Activated T-helper 1 cell treated with anti-CD3 and anti-CD28 coated beads, Interleukin-12 subunit alpha, Interleukin-12 subunit beta, Interleukin-2, Interleukin-4 antibody, amounts not matched to agents 30 ng/mL and 10 ng/mL and 1 ng/mL, durations not matched to agents 14 hours and 24 hours and 36 hours (primary cell): ENCODE measurements at regions not wholly inside any gene's neighbourhood (a gene's known extent, or its start where the extent isn't known, plus 50 kb on each side); places are given as distances from the start of the nearest gene placed in this dataset.
"Not testable (repeated sequence)": the region's sequence is repeated elsewhere in the genome, so short reads cannot be mapped to it uniquely, and the experiment has no call there.

Experiments
- DNase-seq: peaks from one replicate; pipeline ENCODE4 v3.0.0; 2021; ENCODE audit warnings: low spot score
- H3K27ac Mint-ChIP-seq: one replicate; pipeline ENCODE4 v1.8.0; 2021; ENCODE audit warnings: mild to moderate bottlenecking, mixed read lengths
- H3K27me3 Mint-ChIP-seq: one replicate; pipeline ENCODE4 v1.8.0; 2022; ENCODE audit warnings: mild to moderate bottlenecking, moderate library complexity, mixed read lengths; ENCODE audit not compliant: insufficient read depth
- H3K36me3 Mint-ChIP-seq: one replicate; pipeline ENCODE4 v1.8.0; 2021; ENCODE audit warnings: low read depth, mixed read lengths
- H3K4me1 Mint-ChIP-seq: one replicate; pipeline ENCODE4 v1.8.0; 2021; ENCODE audit warnings: low read depth, mixed read lengths
- H3K4me3 Mint-ChIP-seq: one replicate; pipeline ENCODE4 v1.8.0; 2021; ENCODE audit warnings: mild to moderate bottlenecking, moderate library complexity, mixed read lengths
- H3K9me3 Mint-ChIP-seq: one replicate; pipeline ENCODE4 v1.8.0; 2021; ENCODE audit warnings: mixed read lengths
- intact Hi-C: fragments of 100-400 bp; cut with micrococcal nuclease; formaldehyde crosslinking; loops from one replicate; pipeline ENCODE4 v1.15.1; 2024

- no peak for DNase-seq
- Mint-ChIP-seq H3K27me3 (no peaks in the 10 kb centered on the region), H3K4me1 (no peaks in the 10 kb centered on the region), H3K9me3 (no peaks in the 10 kb centered on the region), H3K4me3 (no peak overlapping the region), H3K36me3 (no peaks in the 10 kb centered on the region), H3K27ac (no peak overlapping the region)
- intact Hi-C loops = no loop called here
Measured at GRCh38 chr5:9833871-9834270, 203.7 kb upstream of the TAS2R1 start.

- no peak overlapping the region for H3K4me3 Mint-ChIP-seq
- no peak for DNase-seq
- no peaks in the 10 kb centered on the region for H3K4me1 Mint-ChIP-seq
- no peaks in the 10 kb centered on the region for H3K27me3 Mint-ChIP-seq
- intact Hi-C loops = no loop called here
- no peak overlapping the region for H3K27ac Mint-ChIP-seq
- no peaks in the 10 kb centered on the region for H3K36me3 Mint-ChIP-seq
- no peaks in the 10 kb centered on the region for H3K9me3 Mint-ChIP-seq
Measured at GRCh38 chr5:9832921-9833320, 202.8 kb upstream of the TAS2R1 start.

- Mint-ChIP-seq H3K9me3 (no peaks in the 10 kb centered on the region), H3K27me3 (no peaks in the 10 kb centered on the region), H3K36me3 (no peaks in the 10 kb centered on the region), H3K4me3 (no peak overlapping the region), H3K27ac (no peak overlapping the region), H3K4me1 (no peaks in the 10 kb centered on the region)
- no peak for DNase-seq
- intact Hi-C loops = no loop called here
Measured at GRCh38 chr5:9831823-9832222, 201.7 kb upstream of the TAS2R1 start.

GRCh38 chr5:9830184-9830583, 200.0 kb upstream of the TAS2R1 start:
- Mint-ChIP-seq H3K27ac (no peak overlapping the region), H3K9me3 (no peaks in the 10 kb centered on the region), H3K36me3 (no peaks in the 10 kb centered on the region), H3K4me3 (no peak overlapping the region), H3K27me3 (no peaks in the 10 kb centered on the region), H3K4me1 (no peaks in the 10 kb centered on the region)
- intact Hi-C loops = no loop called here
- no peak for DNase-seq

DNA sequence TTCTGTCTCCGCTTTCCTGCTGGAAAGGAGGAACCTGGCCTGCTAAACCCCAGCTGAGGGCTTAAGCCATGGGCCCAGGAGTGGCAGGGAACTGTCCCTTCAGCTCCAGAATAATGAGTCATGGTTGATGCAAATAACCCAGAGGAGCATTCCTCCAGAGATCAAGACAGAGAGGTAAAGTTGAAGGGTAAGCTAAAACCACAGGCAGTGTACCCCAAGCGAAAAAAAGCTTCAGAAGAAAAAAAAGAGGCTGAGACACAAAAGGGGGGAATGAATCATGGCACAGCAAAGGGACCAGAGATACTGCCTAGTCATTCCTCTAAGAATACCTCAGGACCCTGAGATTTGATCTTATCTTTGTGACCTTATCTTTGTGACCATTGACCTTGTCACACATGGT, 199.5 kb upstream of the TAS2R1 start:
- no peak for DNase-seq
- no peaks in the 10 kb centered on the region for H3K27me3 Mint-ChIP-seq
- intact Hi-C loops = no loop called here
- H3K4me3 Mint-ChIP-seq = no peak overlapping the region
- no peaks in the 10 kb centered on the region for H3K36me3 Mint-ChIP-seq
- H3K27ac Mint-ChIP-seq = no peak overlapping the region
- H3K9me3 Mint-ChIP-seq = no peaks in the 10 kb centered on the region
- no peaks in the 10 kb centered on the region for H3K4me1 Mint-ChIP-seq

GRCh38 chr5:9820691-9821449, 190.7 kb upstream of the TAS2R1 start:
- Mint-ChIP-seq H3K4me3 (no peak overlapping the region), H3K9me3 (no peaks in the 10 kb centered on the region), H3K4me1 (no peaks in the 10 kb centered on the region), H3K27ac (no peak overlapping the region), H3K36me3 (no peaks in the 10 kb centered on the region), H3K27me3 (no peaks in the 10 kb centered on the region)
- intact Hi-C loops = no loop called here
- no peak for DNase-seq

DNA sequence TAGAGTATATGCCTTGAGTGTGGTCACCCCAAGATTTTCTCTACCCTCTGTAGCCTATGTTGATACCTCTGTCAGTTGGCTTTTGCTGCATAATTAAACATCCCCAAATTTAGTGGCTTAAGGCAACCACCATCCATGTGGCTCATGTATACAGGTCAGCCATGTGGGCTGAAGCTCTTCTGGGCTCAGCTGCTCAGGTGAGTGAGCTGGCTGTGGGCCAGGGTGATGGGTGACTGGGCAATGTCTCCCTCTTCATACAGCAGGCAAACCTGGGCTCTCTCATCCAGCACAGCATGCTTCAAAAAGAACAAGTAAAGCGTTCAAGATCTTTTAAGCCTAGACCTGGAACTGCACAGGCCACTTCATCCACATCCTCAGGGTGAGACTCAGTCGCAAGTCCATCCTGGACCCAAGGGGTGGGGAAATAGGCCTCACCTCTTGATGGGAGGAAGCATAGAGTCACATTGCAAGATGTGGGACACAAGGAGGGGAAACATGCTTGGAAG, 188.2 kb upstream of the TAS2R1 start:
- no peak overlapping the region for H3K4me3 Mint-ChIP-seq
- intact Hi-C loops = no loop called here

DNA sequence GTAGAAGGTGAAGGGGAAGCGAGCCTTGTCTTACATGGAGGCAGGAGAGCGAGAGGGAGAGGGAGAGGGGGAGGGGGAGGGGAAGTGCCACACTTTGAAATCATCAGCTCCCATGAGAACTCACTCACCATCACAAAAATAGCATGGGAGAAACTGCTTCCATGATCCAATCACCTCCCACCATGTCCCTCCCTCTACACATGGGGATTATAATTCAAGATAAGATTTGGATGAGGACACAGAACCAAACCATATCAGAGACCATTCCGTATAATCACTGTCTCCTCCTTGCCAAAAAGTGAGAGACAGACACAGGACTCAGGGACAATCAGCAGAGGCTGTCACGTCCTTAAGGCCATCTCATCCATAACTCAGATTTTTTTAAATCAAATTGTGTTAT, 187.7 kb upstream of the TAS2R1 start:
- no peak for DNase-seq
- H3K36me3 Mint-ChIP-seq = no peaks in the 10 kb centered on the region
- intact Hi-C loops = no loop called here
- H3K4me1 Mint-ChIP-seq = no peaks in the 10 kb centered on the region
- no peak overlapping the region for H3K4me3 Mint-ChIP-seq
- H3K9me3 Mint-ChIP-seq = no peaks in the 10 kb centered on the region
- no peaks in the 10 kb centered on the region for H3K27me3 Mint-ChIP-seq
- H3K27ac Mint-ChIP-seq = no peak overlapping the region

More for the DNA sequence above, 188.2 kb upstream of the TAS2R1 start:
- Mint-ChIP-seq H3K9me3 (no peaks in the 10 kb centered on the region), H3K27ac (no peak overlapping the region), H3K4me1 (no peaks in the 10 kb centered on the region), H3K27me3 (no peaks in the 10 kb centered on the region), H3K36me3 (no peaks in the 10 kb centered on the region)
- DNase-seq = no peak

GRCh38 chr5:9815051-9815450, 184.9 kb upstream of the TAS2R1 start:
- Mint-ChIP-seq H3K36me3 (no peaks in the 10 kb centered on the region), H3K9me3 (no peaks in the 10 kb centered on the region), H3K4me3 (no peak overlapping the region), H3K27ac (no peak overlapping the region), H3K27me3 (no peaks in the 10 kb centered on the region), H3K4me1 (no peaks in the 10 kb centered on the region)
- intact Hi-C loops = no loop called here
- no peak for DNase-seq

DNA sequence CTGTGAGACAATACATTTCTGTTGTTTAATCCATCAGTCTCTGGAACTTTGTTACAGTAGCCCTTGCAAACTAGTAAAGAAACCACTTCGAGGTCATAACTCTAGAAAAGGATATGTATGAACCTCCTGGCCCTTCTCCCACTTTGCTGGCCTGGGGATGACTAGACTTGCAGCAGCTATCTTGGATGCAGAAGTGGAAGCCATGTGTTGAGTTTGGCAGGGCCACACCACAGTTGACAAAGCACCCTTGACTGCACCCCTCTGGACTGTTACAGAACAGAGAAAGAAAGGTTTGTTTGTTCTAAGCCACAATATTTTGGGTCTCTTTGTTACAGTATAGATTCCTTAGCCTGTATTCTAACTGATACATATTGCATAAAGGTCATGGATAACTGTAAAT, 183.2 kb upstream of the TAS2R1 start:
- H3K4me3 Mint-ChIP-seq = no peak overlapping the region
- H3K27ac Mint-ChIP-seq = no peak overlapping the region
- no peaks in the 10 kb centered on the region for H3K4me1 Mint-ChIP-seq
- H3K9me3 Mint-ChIP-seq = no peaks in the 10 kb centered on the region
- intact Hi-C loops = no loop called here
- no peaks in the 10 kb centered on the region for H3K27me3 Mint-ChIP-seq
- no peaks in the 10 kb centered on the region for H3K36me3 Mint-ChIP-seq
- DNase-seq = no peak

DNA sequence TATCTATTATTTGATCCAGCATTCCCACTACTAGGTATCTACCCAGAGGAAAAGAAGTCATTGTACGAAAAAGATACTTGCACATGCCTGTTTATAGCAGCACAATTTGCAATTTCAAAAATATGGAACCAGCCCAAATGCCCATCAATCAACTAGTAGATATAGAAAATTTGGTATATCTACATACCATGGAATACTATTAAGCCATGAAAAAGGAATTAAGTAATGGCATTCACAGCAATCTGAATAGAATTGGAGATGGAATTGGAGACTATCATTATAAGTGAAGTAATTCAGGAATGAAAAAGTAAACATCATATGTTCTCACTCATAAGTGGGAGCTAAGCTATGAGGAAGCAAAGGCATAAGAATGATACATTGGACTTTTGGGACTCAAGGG, 177.2 kb upstream of the TAS2R1 start:
- H3K36me3 Mint-ChIP-seq, H3K4me1 Mint-ChIP-seq, intact Hi-C loops, H3K4me3 Mint-ChIP-seq, DNase-seq, H3K27ac Mint-ChIP-seq, H3K27me3 Mint-ChIP-seq: not testable (repeated sequence)
- H3K9me3 Mint-ChIP-seq = peaks cover 13% of the 10 kb centered on the region

GRCh38 chr5:9801908-9802307, 171.8 kb upstream of the TAS2R1 start:
- H3K36me3 Mint-ChIP-seq = no peaks in the 10 kb centered on the region
- intact Hi-C loops = no loop called here
- no peak overlapping the region for H3K4me3 Mint-ChIP-seq

GRCh38 chr5:9799606-9800005, 169.5 kb upstream of the TAS2R1 start:
- Mint-ChIP-seq H3K4me3 (no peak overlapping the region), H3K9me3 (no peaks in the 10 kb centered on the region), H3K27ac (no peak overlapping the region), H3K36me3 (no peaks in the 10 kb centered on the region), H3K4me1 (no peaks in the 10 kb centered on the region), H3K27me3 (no peaks in the 10 kb centered on the region)
- intact Hi-C loops = no loop called here
- DNase-seq = no peak

More at GRCh38 chr5:9801908-9802307, 171.8 kb upstream of the TAS2R1 start:
- Mint-ChIP-seq H3K27ac (no peak overlapping the region), H3K4me1 (no peaks in the 10 kb centered on the region), H3K27me3 (no peaks in the 10 kb centered on the region), H3K9me3 (peaks cover 8% of the 10 kb centered on the region)
- no peak for DNase-seq

DNA sequence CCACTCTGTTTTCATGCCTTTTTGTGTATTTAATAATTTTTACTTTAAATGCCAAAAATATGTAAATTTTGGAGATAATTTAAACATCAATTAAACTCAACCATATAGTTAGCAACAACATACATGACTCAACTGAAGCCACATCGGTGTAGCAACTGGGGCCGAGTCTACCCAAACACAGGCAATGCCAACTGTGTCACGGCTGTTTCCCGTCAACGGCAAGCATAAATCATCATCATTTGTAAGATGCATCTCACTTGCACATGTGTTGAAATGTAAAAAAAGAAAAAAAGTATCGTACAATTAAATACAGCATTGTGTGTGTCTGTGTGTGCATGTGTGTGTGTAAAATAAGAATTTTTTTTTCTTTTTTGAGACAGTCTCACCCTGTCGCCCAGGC, 160.1 kb upstream of the TAS2R1 start:
- H3K4me1 Mint-ChIP-seq = no peaks in the 10 kb centered on the region
- no peak overlapping the region for H3K27ac Mint-ChIP-seq
- H3K4me3 Mint-ChIP-seq = no peak overlapping the region
- no peak for DNase-seq
- intact Hi-C loops = no loop called here
- H3K36me3 Mint-ChIP-seq = no peaks in the 10 kb centered on the region
- H3K27me3 Mint-ChIP-seq = no peaks in the 10 kb centered on the region
- H3K9me3 Mint-ChIP-seq = no peaks in the 10 kb centered on the region
